Fibroblast of pulmonary artery (primary cell): ENCODE measurements at regions not wholly inside any gene's neighbourhood (a gene's known extent, or its start where the extent isn't known, plus 50 kb on each side); places are given as distances from the start of the nearest gene placed in this dataset.

Experiments used
- DNase-seq: peaks from one replicate; pipeline ENCODE4 v3.0.0-alpha.2; 2010; ENCODE audit warnings: low read depth
- H3K4me3 ChIP-seq: replicated peaks from 2 replicates; pipeline ENCODE4 v1.5.1; 2011; ENCODE audit warnings: low read depth, mild to moderate bottlenecking, control low read depth, low read length, moderate library complexity
- TF ChIP-seq, protein P1 (sequence below): IDR thresholded peaks from 2 replicates; pipeline ENCODE4 v1.5.1; 2011; ENCODE audit warnings: mild to moderate bottlenecking, control low read depth, low read length, inconsistent platforms; ENCODE audit errors: missing control alignments

- DNase-seq: no peak
- H3K4me3 ChIP-seq: no peak overlapping the region
- TF ChIP-seq, protein P1, sequence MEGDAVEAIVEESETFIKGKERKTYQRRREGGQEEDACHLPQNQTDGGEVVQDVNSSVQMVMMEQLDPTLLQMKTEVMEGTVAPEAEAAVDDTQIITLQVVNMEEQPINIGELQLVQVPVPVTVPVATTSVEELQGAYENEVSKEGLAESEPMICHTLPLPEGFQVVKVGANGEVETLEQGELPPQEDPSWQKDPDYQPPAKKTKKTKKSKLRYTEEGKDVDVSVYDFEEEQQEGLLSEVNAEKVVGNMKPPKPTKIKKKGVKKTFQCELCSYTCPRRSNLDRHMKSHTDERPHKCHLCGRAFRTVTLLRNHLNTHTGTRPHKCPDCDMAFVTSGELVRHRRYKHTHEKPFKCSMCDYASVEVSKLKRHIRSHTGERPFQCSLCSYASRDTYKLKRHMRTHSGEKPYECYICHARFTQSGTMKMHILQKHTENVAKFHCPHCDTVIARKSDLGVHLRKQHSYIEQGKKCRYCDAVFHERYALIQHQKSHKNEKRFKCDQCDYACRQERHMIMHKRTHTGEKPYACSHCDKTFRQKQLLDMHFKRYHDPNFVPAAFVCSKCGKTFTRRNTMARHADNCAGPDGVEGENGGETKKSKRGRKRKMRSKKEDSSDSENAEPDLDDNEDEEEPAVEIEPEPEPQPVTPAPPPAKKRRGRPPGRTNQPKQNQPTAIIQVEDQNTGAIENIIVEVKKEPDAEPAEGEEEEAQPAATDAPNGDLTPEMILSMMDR: no peak
Measured at GRCh38 chr10:124281666-124282065, 137.1 kb downstream of the OAT start.

- H3K4me3 ChIP-seq: no peak overlapping the region
- DNase-seq: no peak
- TF ChIP-seq, protein P1: no peak
Measured at GRCh38 chr10:124280916-124281315, 137.8 kb downstream of the OAT start.

GRCh38 chr10:124279882-124280281 is 138.8 kb downstream of the OAT start:
- TF ChIP-seq, protein P1: no peak

GRCh38 chr10:124279298-124279697 is 139.4 kb downstream of the OAT start:
- DNase-seq: no peak
- no peak overlapping the region for H3K4me3 ChIP-seq
- TF ChIP-seq, protein P1: no peak

More at GRCh38 chr10:124279882-124280281, 138.8 kb downstream of the OAT start:
- DNase-seq: no peak
- no peak overlapping the region for H3K4me3 ChIP-seq

DNA sequence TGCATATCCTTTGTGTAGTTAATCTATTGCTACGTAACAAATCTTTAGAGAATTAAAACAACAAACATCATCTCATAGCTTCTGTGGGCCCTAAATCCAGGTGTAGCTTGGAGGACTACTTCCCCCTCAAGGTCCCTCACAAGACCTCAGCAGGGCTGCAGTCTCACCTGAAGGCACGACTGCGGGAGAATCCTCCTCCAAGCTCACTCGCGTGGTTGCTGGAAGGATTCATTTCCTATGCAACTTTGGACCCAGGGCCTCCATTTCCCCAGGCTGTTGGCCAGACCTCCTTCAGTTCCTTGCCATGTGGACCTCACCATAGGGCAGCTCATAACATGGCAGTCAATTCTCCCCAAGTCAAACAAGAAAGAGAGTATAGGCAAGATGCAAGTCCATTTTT is 140.4 kb downstream of the OAT start:
- TF ChIP-seq, protein P1: no peak
- H3K4me3 ChIP-seq: no peak overlapping the region
- DNase-seq: no peak

DNA sequence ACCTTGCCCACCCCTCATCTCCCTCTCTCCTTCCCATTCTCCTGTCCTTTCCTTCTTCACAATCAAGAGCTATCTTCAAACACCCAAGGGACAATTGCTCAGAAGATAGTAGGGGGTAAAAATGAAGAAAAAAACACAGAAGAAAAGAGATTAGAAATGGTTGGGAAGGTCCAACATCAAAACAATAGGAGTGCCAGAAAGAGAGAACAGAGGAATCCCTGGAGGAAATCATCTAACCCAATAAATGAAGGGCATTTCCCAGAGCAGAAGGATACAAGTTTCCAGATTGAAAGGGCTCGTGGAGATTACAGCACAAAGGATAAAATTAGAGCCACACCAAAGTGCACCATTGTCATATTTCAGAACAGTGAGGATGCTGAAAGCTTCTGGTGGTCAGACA is 145.6 kb downstream of the OAT start:
- no peak for DNase-seq
- TF ChIP-seq, protein P1: no peak
- H3K4me3 ChIP-seq: no peak overlapping the region

DNA sequence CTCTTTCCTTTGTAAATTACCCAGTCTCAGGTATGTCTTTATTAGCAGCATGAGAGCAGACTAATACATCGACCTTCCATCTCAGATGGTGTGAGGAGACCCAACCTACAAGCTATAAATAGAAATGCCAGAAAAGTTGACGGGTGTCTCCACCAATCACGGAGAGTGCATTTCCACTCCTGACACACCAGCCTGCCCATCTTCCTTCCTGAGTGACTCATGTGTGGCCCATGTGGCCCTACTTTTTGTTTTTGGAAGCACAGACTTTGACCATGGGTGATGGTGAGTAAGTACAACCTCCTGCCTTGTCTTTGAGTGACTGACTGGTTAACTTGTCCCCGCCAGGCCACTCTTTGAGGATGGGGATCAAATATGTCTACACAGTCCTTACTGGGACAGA is 147.0 kb downstream of the OAT start:
- DNase-seq: no peak
- H3K4me3 ChIP-seq: no peak overlapping the region
- TF ChIP-seq, protein P1: no peak
